Hippocampal formation (tissue), 2 donors: ENCODE measurements at regions not wholly inside any gene's neighbourhood (a gene's known extent, or its start where the extent isn't known, plus 50 kb on each side); places are given as distances from the start of the nearest gene placed in this dataset.
"Not testable (repeated sequence)": the region's sequence is repeated elsewhere in the genome, so short reads cannot be mapped to it uniquely, and the experiment has no call there.

ENCODE experiments used
- DNase-seq, 2 donors: peaks; one replicate each; lab custom pipeline; 2025; lab: John Stamatoyannopoulos, UW

DNA sequence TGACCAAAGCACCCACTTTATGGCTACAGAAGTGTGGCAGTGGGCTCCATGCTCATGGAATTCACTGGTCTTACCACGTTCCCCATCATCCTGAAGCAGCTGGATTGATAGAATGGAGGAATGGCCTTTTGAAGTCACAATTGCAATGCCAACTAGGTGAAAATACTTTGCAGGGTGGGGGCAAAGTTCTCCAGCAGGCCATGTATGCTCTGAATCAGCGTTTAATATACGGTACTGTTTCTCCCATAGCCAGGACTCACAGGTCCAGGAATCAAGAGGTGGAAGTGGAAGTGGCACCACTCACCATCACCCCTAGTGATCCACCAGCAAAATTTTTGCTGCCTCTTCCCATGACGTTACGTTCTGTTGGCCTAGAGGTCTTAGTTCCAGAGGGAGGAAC lies 60.5 kb upstream of the GMDS start:
- DNase-seq, result no peak

DNA sequence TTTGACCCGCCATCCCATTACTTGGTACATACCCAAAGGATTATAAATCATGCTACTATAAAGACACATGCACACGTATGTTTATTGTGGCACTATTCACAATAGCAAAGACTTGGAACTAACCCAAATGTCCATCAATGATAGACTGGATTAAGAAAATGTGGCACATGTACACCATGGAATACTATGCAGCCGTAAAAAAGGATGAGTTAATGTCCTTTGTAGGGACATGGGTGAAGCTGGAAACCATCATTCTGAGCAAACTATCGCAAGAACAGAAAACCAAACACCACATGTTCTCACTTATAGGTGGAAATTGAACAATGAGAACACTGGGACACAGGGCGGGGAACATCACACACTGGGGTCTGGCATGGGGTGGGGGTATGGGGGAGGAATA lies 57.1 kb upstream of the GMDS start:
- DNase-seq, result not testable (repeated sequence)

DNA sequence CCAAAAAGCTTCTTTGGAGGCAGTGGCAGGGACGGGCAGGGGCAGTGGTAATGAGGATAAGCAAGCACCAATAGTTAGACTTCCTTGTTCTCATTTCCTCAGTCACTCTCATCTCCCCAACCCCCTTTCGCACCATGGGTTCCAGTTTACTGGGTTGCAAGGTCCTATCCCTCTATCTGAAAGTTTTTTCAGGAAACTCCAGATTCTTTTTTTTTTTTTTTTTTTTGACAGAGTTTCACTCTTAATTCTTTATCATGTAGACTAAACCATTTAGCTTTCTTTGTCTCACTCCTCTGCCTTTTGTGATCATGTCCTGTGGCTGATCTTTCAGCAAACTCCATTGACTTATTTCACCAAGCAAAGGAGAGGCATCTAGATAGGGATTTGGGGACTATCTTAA lies 51.4 kb upstream of the GMDS start:
- DNase-seq, result no peak
